ENCODE measurements at regions not wholly inside any gene's neighbourhood (a gene's known extent, or its start where the extent isn't known, plus 50 kb on each side); places are given as distances from the start of the nearest gene placed in this dataset.

- no peak for TF ChIP-seq CHD7 (IDR thresholded peaks at IDR 0.05; ENCODE audit: insufficient replicate concordance, low read length)
- no peak for TF ChIP-seq KDM1A (IDR thresholded peaks at IDR 0.05; ENCODE audit: borderline replicate concordance, low read length)
- TF ChIP-seq CTCF (IDR thresholded peaks at IDR 0.05; ENCODE audit: control extremely low read depth in 1 of 3, insufficient read depth in 1 of 3, low read depth in 1 of 3, low read length in 3 of 3), result no peak
Observed at GRCh38 chr3:24945563-24945962, 450.9 kb upstream of the THRB start (continued).

All from H1 (cell line).